CD1c-positive myeloid dendritic cell (primary cell): ENCODE measurements at regions not wholly inside any gene's neighbourhood (a gene's known extent, or its start where the extent isn't known, plus 50 kb on each side); places are given as distances from the start of the nearest gene placed in this dataset.

Experiments used
- DNase-seq: peaks from one replicate; pipeline ENCODE4 v3.0.0-alpha.2; 2016; ENCODE audit errors: extremely low spot score

DNA sequence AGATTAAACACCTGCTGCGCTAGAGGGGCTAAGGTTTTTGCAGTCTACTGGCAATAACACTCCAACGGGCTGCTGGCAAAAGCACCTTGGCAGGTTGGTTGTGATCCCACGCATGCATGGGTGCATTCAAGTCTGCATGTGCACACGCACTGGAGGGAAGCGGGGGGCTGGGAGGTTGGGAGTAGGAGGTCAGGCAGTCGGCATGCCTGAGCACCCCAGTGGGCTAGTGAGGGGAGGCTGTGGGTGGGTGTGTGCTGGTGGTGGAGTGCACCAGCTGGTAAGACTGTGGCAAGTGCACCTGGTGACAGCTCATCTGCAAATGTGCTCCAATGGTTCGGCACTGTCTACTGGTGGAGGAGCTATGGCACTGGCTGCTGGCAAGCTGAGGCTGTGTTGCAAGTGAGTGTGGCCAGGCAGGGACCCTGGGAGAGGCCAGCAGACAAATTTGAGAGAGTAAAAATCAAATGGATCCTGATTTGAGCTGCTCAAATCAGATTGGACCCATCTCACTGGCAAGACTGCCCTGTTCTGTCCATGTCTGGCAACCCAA is 460.6 kb upstream of the DSEL start:
- no peak for DNase-seq

DNA sequence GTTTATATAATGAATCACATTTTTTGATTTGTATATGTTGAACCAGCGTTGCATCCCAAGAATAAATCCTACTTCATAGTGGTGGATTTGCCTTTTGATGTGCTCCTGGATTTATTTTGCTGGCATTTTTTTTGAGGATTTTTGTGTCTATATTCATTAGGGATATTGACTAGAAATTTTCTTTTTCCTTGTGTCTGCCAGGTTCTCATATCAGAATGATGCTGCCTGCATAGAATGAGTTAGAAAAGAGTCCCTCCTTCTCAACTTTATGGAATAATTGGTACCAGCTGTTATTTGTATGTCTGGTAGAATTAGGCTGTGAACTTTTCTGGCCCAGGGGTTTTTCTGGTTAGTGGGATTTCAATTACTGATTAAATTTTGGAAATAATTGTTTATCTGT is 457.4 kb upstream of the DSEL start:
- DNase-seq: no peak

DNA sequence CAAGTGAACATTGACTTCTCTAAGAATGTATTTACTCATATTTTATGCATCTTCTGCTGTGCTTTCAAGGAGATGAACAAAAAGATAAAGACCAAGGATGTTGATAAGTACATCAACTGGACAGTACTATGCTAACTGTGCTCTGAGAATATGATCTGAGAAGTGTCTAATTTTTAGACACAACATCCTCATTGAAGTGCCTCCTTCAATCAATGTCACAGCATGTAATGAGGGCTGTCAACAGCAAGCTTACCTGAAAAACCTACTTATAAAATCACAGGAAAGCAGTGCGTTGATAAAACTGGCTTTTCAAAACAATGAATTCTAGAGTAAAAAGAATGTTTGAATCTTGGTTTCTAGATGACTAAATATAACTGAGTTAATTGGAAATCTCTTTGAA is 452.9 kb upstream of the DSEL start:
- no peak for DNase-seq

DNA sequence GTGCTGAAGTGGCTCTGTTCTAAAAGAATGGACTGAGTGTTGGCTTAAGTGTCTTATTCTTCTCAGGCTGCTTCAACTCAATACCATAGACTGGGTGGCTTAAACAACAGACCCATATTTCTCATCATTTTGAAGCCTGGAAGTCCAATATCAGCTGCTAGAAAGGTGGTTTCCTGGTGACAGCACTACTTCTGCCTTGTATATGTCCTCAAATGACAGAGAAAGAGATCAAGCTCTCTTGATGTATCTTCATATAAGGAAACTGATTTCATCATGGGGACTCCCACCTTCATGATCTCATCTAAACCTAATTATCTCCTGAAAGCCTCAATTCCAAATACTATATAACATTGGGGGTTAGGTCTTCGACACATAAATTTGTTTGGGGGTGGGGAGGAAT is 449.7 kb upstream of the DSEL start:
- DNase-seq: no peak

DNA sequence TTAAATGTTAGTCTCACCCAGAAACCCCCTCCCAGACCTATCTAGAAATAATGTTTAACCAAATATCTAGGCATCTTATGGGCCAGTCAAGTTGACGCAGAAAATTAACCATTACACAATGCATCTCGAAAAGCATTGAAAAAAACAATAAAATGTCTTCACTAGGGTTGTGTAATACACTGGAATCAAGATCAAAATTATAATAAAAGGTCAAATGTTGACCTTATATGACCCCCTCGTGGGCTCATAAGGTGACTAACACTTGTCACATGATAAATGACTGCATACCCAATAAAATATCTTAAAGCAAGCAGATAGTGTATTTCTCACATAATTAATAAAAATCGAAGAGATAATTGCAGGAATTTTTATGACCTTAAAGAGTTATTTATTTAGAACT is 447.9 kb upstream of the DSEL start:
- DNase-seq: no peak

DNA sequence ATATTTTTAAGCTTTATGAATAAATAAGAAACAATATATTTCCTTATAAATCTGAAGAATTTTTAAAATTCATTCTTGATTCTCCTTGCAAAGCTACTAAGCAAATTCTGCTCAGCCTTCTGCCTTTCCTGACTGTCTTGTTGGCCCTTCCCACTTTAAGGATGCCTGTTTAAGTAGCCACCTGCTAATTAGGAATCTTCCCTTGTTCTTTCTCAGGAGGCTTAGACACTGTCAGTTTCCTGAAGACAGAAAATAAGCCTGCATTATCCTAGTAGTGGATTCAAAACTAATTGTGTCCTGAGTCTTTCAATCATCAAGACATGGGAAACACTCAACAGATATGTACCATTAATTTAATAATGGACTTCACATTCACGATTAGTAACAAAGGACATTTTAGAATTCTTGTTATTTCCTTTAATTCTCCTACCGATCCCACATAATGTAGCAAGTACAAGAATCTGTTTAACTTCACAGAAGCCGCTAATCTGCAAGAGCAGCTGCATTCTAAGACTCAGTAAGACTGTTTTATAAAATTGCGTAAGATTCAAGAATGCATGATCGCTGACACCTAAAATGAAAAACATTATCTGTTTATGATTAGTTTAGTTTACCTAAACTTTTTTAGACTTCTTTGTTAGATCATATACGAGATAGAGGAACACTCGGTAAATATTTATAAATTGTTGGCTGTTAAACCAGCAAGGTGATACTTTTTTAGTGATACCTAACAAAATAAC is 445.4 kb upstream of the DSEL start:
- no peak for DNase-seq

DNA sequence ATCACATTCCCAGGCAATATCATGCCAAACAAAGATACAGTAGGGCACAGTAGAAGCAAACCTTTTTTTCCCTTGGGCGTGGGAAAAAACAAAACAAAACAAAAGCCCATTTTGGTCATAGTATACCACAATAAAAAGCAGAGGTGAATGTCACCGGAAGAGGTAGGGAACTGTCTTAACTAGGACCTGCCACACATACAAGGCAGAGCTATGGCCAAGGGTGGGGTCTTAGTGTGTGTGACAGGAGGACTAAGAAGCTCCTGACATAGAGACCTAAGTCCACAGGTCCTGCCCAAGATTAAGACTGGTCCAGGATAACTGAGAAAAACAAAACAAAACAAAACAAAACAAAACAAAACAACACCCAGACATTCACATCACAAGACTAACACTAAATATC is 441.2 kb upstream of the DSEL start:
- DNase-seq: no peak

DNA sequence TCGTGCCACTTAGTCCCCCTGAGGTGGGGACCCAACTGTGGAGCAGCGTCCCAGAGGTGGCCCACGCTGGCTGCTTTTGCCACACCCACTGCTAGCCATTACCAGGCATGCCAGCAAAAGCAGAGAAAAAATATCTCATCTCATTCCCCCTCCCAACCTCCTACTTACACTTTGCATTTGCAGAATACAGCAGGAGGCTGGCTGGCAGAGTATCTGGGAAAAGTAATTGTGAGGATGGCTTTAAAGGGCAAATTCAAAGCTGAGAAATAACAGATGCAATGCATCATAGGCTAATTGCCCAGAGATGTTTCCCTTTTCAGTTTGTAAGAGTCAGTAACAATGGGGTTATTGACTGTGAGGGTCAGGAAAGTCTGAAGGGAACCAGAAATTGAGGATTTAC is 438.1 kb upstream of the DSEL start:
- DNase-seq: no peak

DNA sequence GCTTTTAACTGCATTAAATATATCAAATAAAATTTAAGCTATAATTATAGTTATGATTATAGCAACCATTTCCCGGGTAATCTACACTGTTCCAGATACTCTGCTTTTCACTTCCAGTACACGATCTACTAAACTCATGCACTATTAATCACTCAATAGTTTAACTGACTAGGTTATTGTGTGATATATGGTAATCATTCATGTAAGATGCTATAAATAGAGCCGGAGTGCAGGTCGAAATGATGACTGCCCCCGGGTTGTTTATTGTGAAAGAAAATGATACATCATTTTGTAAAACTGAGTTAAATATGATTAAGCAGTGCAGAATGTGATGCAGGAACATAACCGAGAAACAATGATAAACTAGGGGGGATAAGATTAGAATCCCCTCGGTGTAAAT is 434.6 kb upstream of the DSEL start:
- no peak for DNase-seq

DNA sequence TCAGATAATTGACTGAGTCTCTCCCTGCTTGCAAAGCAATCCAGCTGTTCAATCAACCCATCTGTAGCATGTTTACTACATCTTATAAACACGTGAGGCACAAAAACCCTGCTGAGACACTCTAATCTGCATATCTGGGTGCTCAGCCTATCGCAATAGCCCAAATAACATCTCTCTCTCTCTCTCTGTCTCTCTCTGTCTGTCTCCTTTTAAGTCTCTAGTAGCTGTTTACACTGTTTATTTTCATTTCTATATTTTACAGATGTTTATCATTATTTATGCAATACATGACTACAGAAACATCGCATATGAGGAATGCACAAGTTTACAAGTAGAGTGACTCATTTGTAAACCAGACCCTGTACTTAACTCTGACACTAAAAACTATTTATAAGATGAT is 422.1 kb upstream of the DSEL start:
- no peak for DNase-seq

DNA sequence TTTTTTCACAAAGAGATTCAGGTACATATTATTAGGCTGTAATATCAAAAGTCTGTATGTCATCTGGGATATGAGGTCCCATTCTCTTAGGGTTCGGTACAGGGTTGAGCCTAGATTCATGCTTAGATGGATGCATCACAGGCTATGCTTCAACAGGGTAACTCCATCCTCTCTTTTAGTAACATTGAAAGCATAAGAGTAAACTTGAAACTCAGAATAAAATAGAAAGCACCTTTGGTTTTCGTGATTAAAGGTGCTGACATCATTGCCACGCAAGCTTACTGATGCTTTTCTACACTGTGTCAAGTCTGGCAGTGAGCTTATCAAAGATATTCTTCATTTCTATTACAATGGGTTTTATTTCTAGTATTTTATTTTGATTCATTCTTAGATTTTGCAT is 419.1 kb upstream of the DSEL start:
- no peak for DNase-seq

DNA sequence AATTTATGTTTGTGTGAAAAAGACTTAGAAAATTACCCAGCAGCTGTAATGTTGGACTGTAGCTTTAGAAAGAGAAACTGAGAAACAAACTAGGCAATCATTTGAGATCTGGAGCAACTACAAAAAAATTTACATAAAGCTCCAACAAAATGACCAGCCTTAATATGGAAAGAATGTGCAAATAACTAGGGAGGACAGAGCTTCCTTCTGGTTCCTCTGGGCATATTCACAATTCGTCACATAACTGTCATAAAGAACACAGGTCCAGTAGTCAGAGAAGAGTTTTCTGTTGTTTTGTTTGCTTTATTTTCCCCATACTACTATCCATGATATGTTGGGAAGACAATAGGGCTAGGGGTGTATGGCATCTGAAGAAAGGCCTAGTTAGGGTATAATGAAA is 416.8 kb upstream of the DSEL start:
- DNase-seq: no peak

DNA sequence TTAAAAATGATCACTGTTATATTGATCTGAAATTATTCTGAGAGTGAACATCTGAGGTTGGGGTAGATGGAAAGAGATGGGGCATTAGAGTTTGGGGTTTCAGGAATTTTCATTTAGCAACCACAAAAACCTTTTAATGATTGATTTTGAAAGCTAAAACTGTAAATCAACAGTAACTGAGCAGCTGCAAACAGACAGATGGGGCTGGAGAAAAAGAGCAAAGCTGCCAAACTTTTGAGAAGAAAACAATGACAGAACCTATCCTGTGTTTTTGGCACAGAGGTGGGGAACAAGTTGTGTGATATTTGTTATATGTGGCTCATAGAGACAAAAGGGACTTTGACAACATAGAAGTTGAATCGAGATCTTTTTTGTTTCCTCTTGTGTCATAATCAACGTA is 415.8 kb upstream of the DSEL start:
- DNase-seq: no peak

DNA sequence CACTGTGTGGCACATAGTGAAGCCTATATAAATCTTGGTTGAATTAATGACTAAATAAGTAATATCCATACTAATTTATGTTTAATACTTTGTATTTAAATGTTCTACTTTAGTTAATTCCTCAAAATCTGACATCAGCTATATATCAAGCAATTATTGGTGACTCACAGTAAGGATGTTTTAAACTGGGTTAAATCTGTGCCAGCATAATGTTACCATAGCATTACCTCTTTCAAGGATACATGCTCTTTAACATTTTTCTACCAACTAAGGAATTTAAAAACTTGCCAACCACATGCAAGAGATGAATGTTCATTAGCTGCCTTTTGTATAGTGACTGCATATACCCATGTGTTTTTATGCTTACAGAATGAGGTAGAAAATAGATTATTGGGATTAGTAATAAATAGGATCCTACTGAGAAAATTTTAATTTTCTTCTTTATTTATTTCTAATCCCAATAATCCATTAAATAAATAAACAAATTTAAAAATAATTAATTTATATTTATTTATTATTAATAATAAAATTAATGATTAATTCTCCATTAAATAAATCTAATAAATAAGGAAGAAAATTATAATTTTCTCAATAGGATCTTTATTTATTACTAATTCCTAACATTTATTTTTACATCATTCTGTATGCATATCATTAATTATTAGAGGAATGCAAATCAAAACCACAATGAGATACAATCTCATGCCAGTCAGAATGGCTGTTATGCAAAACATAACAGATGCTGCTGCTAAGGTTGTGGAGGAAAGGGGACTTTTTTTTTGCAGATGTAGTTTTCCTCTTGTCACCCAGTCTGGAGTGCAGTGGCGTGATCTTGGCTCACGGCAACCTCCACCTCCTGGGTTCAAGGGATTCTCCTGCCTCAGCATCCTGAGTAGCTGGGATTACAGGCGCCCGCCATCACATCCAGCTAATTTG is 410.7 kb upstream of the DSEL start:
- DNase-seq: no peak

DNA sequence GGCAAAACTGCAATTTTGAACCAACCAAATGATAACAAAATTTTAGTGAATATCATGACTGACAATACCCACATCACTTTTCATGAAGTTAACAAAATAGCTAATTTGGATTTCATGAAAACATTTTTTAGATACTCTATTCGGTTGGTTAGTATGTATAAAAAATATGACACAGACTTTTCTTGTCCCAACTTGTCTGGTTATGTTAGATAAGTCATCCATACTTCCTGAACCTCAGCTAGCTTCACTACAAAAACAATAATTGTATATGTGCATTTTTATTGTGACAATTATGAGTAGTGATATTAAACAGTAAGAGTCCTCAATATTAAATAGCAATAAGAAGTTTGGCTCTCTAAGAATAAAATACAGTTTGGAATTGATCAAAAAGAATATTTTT is 408.1 kb upstream of the DSEL start:
- DNase-seq: no peak

DNA sequence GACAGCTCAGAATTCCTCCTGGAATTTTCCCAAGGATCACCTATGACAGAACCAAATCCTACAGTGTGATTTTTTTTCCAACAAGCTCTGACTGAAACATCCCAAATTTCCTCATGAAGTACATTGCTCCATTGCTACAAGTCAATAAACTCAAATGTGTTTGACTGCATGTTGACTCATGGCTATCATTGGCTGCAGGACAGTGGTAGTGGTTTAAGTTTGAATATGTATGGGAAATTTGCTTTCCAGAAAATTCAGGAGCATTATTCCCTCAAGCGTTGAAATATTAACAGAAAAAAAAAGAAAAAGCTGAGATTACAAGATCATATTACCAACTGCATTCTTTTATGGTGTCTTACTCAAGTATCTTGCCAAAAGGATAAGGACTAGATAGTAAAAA is 402.8 kb upstream of the DSEL start:
- no peak for DNase-seq

DNA sequence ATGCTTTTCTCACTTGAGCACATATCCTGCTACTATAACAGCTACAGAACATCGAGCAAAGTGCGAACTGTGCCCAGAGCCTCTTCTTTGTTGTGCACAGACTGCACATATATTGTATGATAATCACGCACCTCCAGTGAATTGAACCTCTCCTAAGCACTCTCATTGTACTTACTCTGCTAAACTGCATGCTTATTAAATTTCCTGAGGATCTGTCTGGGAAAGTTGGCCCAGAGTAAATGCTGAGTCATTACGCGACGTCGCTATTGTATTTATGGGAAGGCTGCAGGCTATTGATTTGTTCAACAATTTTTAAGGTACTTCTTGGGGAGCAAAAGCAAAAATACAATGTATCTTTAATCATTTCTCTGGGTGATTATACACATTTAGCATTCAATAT is 399.6 kb upstream of the DSEL start:
- no peak for DNase-seq

DNA sequence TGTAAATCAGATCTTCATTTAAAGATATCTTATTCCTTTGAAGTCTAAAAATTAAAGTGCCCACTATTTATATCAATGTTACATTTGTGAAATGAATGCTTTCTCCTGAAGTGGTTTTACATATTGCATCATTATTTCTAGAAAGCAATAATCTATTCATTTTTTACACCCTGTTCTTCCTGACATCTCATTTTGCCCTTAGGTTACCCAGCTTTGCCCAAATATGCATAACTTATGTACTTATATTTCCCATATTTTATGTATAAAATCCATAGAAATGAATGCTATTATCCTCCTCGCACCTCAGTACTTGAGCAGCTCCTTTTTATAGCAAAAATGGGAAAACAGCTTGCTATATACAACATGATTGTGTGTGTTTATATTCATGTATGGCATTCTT is 396.5 kb upstream of the DSEL start:
- DNase-seq: no peak

DNA sequence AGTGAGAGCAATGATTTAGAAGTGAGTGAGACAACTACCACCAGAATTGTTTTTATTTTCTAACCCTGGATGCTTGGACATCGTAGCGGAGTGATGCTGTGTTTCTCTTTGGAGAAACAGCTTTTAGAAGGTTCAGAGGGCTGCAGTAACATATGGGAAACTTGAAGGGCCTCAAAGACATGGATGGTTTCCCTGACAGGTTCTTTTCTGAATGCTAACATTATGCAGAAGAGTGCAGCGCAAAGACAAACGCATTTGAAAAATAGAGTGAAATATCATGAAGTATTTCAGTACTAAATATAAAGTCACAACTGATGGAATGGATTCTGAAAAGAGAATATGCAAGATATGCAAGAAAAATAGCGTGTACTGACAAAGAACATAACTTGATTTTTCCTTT is 385.1 kb upstream of the DSEL start:
- DNase-seq: no peak

DNA sequence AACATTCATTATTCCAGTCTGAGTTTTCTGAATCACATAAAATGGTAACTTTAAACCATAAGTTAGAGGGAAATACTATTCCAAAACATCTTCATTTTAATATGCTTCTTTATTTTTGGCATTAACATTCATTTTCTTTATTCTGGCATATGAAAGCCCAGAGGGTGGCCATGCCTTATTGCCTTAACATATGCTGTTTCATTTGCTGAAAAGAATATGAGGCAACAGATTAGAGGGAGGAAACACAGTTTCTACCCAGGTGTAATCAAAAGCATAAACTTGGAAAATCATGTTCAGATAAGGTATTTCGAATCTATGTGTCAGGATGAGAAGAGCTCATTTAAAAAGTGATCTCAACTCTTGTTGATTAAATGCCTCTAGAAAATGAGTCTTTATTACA is 379.9 kb upstream of the DSEL start:
- DNase-seq: no peak

DNA sequence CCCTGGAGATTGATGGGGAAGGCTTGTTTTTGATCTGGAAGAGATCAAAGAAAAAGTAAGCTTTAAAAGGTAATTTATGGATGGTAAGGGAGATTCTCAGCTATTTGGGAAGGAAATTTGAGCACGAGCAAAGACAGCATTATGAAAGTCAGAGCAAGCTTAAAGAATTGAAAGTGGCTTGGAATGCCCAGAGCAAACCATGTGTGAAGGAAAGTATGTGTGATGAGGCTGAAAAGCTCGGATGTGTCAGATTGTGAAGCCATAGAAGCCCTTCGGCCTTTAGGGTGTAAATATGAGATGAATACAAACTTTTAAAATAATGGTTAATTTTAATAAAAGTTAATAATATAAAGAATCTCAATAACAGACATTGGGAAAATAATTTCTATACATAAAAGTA is 377.4 kb upstream of the DSEL start:
- no peak for DNase-seq

DNA sequence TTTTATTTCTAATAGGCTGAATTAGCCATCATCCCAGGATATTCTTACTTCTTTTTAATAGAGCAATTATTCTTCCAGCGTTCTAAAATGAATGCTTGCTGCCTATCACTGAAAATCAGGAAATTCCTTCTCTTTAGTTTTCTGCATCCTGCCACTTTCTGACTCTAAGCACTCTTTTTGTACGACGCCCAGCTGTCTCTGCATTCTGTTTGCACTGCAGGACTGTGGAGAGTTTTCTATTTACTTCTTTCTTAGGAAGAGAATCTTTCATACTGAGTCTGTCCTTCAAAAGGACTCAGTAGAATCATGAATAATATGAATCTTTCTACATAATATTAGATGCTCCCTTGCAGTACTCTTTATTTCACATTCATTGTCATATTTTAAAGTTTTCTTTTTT is 360.4 kb upstream of the DSEL start:
- DNase-seq: no peak

DNA sequence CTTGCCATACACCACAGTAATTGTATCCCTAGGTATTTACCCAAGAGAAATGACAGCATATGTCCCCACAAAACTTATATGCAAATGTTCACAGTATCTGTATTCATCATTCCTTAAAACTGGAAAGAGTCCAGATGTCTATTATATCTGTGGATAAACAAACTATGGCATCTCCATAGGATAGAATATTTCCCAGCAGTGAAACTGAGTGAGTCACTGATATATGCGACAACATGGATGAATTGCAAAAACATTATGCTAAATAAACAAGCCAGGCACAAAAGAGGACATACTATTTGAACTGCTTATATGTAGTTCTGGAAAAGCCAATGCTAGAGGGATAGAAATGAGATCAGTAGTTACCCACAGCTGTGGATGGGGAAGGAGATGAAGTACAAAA is 359.4 kb upstream of the DSEL start:
- no peak for DNase-seq
